GM20000 (cell line): ENCODE measurements at regions not wholly inside any gene's neighbourhood (a gene's known extent, or its start where the extent isn't known, plus 50 kb on each side); places are given as distances from the start of the nearest gene placed in this dataset.

ENCODE experiments used
- DNase-seq: peaks from one replicate; pipeline ENCODE4 v3.0.0; 2012; ENCODE audit warnings: low spot score
- CTCF ChIP-seq: IDR thresholded peaks from 2 replicates; pipeline ENCODE4 v1.5.1; 2012; ENCODE audit warnings: mild to moderate bottlenecking, control low read depth; ENCODE audit errors: extremely low read depth, missing control alignments

GRCh38 chr5:12707560-12707959 is 803.3 kb upstream of the CTNND2 start:
- no peak for TF ChIP-seq CTCF
- no peak for DNase-seq

GRCh38 chr5:12704955-12705354 is 800.7 kb upstream of the CTNND2 start:
- no peak for DNase-seq
- no peak for TF ChIP-seq CTCF

GRCh38 chr5:12703254-12703653 is 799.0 kb upstream of the CTNND2 start:
- DNase-seq = no peak
- TF ChIP-seq CTCF = no peak

- TF ChIP-seq CTCF = no peak
These were observed 791.4 kb upstream of the CTNND2 start for GRCh38 chr5:12695651-12696050.

GRCh38 chr5:12691330-12691729 is 787.1 kb upstream of the CTNND2 start:
- TF ChIP-seq CTCF = no peak

More at GRCh38 chr5:12695651-12696050, 791.4 kb upstream of the CTNND2 start:
- no peak for DNase-seq

GRCh38 chr5:12690361-12690760 is 786.1 kb upstream of the CTNND2 start:
- TF ChIP-seq CTCF = no peak
- DNase-seq = no peak

More at GRCh38 chr5:12691330-12691729, 787.1 kb upstream of the CTNND2 start:
- DNase-seq = no peak

- DNase-seq = no peak
- no peak for TF ChIP-seq CTCF
These were observed 779.0 kb upstream of the CTNND2 start for GRCh38 chr5:12683249-12683648.
